ENCODE measurements at regions not wholly inside any gene's neighbourhood (a gene's known extent, or its start where the extent isn't known, plus 50 kb on each side); places are given as distances from the start of the nearest gene placed in this dataset.

- H3K4me3 ChIP-seq (ENCODE audit: low read depth, low read length), result no peak overlapping the region
- no peak for TF ChIP-seq CTCF (IDR thresholded peaks at IDR 0.05; ENCODE audit: insufficient read depth, low read length, severe bottlenecking)
- H3K27me3 ChIP-seq (ENCODE audit: control insufficient read depth, insufficient read depth, low read length), result peaks cover 4% of the 10 kb centered on the region
- no peak for DNase-seq (ENCODE audit: low read depth)
- H3K36me3 ChIP-seq (ENCODE audit: control insufficient read depth, insufficient read depth, low read length), result no peaks in the 10 kb centered on the region
- no peak for FAIRE-seq
These were observed 83.0 kb downstream of the RHOU start for GRCh38 chr1:228818296-228818695.

DNA sequence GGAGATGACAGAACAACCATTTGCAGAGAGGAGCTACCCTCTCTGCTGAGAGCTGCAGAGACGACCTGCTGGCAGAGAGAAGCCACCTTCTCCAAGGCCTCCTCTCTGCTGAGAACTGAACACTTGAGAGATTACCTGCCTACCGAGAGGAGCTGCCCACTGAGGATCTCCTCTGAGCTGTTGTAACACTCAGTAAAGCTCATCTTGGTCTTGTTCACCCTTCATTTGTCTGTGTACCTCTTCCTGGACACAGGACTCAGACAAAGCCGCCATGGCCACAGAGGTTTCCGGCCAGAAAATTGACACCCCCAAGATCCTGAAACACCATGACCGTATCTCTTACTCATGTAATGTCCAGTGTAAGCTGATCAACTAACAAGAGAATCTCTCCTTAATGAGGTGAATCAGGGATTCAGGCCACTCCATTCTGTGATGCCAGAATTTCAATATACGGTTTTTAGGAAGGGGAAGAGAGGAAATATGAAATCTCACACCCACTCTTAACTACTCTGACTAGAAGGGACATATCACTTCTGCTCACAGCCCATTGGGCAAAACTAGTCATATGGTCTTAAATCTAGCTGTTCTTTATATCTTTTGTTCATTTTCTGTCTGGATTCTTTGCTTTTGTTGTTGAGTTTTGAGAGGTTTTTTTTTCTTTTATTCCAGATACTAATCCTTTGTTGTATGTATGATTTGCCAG lies 83.8 kb downstream of the RHOU start:
- Histone ChIP-seq H3K36me3 (ENCODE audit: control insufficient read depth, insufficient read depth, low read length) (no peaks in the 10 kb centered on the region), H3K4me3 (ENCODE audit: low read depth, low read length) (no peak overlapping the region), H3K27me3 (ENCODE audit: control insufficient read depth, insufficient read depth, low read length) (peaks cover 4% of the 10 kb centered on the region)
- FAIRE-seq (no peak), DNase-seq (ENCODE audit: low read depth) (no peak)
- no peak for TF ChIP-seq CTCF (IDR thresholded peaks at IDR 0.05; ENCODE audit: insufficient read depth, low read length, severe bottlenecking)

DNA sequence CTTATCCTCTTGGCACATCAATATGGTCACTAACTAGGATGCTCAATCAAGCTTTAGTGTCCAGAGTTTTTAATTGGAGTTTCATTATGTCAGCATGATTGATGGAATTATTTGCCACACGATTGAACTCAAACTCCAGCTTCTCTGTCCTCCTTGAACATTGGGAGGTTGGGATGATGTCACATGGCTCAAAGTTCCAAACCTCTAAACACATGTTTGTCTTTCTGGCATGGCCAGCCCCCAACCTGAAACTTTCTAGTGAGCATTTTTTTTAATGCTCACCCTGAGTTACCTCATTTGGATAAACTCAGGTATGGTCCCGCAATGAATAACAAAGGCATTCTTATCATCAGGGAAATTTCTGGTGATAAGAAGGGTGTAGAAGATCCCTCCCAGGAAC lies 86.0 kb downstream of the RHOU start:
- peaks cover 2% of the 10 kb centered on the region for H3K27me3 ChIP-seq (ENCODE audit: control insufficient read depth, insufficient read depth, low read length)
- DNase-seq (ENCODE audit: low read depth) (no peak), FAIRE-seq (no peak)
- no peaks in the 10 kb centered on the region for H3K36me3 ChIP-seq (ENCODE audit: control insufficient read depth, insufficient read depth, low read length)
- no peak for TF ChIP-seq CTCF (IDR thresholded peaks at IDR 0.05; ENCODE audit: insufficient read depth, low read length, severe bottlenecking)
- H3K4me3 ChIP-seq (ENCODE audit: low read depth, low read length), result no peak overlapping the region

GRCh38 chr1:228823200-228823599 lies 87.9 kb downstream of the RHOU start:
- no peak for FAIRE-seq
- no peak for DNase-seq (ENCODE audit: low read depth)

DNA sequence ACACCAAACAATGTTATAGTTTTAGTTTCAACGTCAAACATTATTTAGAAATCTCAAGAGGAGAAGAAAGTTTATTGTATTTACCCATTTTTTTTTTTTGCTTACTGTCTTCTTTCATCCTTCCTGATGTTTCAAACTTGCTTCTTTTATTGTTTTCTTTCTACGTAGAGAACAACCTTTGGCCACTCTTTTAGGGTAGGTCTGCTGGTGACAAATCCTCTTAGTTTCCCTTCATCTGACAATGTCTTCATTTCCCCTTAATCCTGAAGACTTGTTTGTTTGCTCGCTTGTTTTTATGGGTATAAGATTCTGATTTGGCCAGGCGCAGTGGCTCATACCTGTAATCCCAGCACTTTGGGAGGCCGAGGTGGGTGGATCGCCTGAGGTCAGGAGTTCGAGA lies 89.1 kb downstream of the RHOU start:
- FAIRE-seq, result no peak
- Histone ChIP-seq H3K36me3 (ENCODE audit: control insufficient read depth, insufficient read depth, low read length) (no peaks in the 10 kb centered on the region), H3K4me3 (ENCODE audit: low read depth, low read length) (no peak overlapping the region), H3K27me3 (ENCODE audit: control insufficient read depth, insufficient read depth, low read length) (peaks cover 4% of the 10 kb centered on the region)
- no peak for DNase-seq (ENCODE audit: low read depth)
- no peak for TF ChIP-seq CTCF (IDR thresholded peaks at IDR 0.05; ENCODE audit: insufficient read depth, low read length, severe bottlenecking)

More at GRCh38 chr1:228823200-228823599, 87.9 kb downstream of the RHOU start:
- TF ChIP-seq CTCF (IDR thresholded peaks at IDR 0.05; ENCODE audit: insufficient read depth, low read length, severe bottlenecking), result no peak
- no peaks in the 10 kb centered on the region for H3K36me3 ChIP-seq (ENCODE audit: control insufficient read depth, insufficient read depth, low read length)
- no peak overlapping the region for H3K4me3 ChIP-seq (ENCODE audit: low read depth, low read length)
- peaks cover 7% of the 10 kb centered on the region for H3K27me3 ChIP-seq (ENCODE audit: control insufficient read depth, insufficient read depth, low read length)

DNA sequence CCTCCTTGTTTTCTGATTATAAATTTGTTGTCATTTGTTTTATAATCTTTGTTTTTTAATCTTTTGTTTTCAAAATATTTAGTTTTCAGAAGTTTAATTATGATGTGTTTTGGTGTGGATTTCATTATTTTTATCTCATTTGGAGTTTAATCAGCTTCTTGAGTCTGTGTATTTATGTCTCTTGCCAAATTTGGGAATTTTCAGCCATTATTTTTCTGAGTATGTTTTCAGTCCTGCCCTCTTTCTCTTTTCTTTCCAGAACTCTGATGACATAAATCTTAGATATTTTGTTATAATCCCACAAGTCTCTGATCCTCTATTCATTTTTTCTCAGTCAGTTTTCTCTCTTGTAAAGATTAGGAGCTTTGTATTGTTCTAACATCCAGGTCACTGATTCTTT lies 89.8 kb downstream of the RHOU start:
- no peak for DNase-seq (ENCODE audit: low read depth)
- TF ChIP-seq CTCF (IDR thresholded peaks at IDR 0.05; ENCODE audit: insufficient read depth, low read length, severe bottlenecking), result no peak
- no peak for FAIRE-seq
- Histone ChIP-seq H3K36me3 (ENCODE audit: control insufficient read depth, insufficient read depth, low read length) (no peaks in the 10 kb centered on the region), H3K27me3 (ENCODE audit: control insufficient read depth, insufficient read depth, low read length) (peaks cover 4% of the 10 kb centered on the region), H3K4me3 (ENCODE audit: low read depth, low read length) (no peak overlapping the region)

Measured in bronchial epithelial cell (primary cell).